Thyroid gland (tissue), 4 donors: ENCODE measurements at regions not wholly inside any gene's neighbourhood (a gene's known extent, or its start where the extent isn't known, plus 50 kb on each side); places are given as distances from the start of the nearest gene placed in this dataset.

ENCODE experiments used
- DNase-seq, 2 donors: peaks; one replicate each; pipeline ENCODE4 v3.0.0-alpha.2; 2019
- H3K27ac ChIP-seq, 3 donors: fragments of 200-600 bp; sonication (generic); 1 replicate in 2 of 3; 2 replicates in 1 of 3; pipeline ENCODE4 v1.5.1; 2016 to 2019; ENCODE audit warnings: mild to moderate bottlenecking in 1 of 3, moderate library complexity in 1 of 3
- H3K27me3 ChIP-seq: fragments of 200-600 bp; sonication (generic); one replicate; pipeline ENCODE4 v1.5.1; 2019
- H3K36me3 ChIP-seq, 2 donors: fragments of 200-600 bp; sonication (generic); one replicate each; pipeline ENCODE4 v1.5.1; 2016 to 2019
- H3K4me1 ChIP-seq, 2 donors: fragments of 200-600 bp; sonication (generic); one replicate each; pipeline ENCODE4 v1.5.1; 2017 to 2019
- H3K4me3 ChIP-seq, 3 donors: fragments of 200-600 bp; sonication (generic); replicated peaks in 1 of 3; 1 replicate in 2 of 3; 2 replicates in 1 of 3; pipeline ENCODE4 v1.5.1; 2016; ENCODE audit warnings: mild to moderate bottlenecking in 1 of 3
- H3K9me3 ChIP-seq: fragments of 200-600 bp; sonication (generic); one replicate; pipeline ENCODE4 v1.5.1; 2017
- POLR2A ChIP-seq, 2 donors: fragments of 450-650 bp; IDR thresholded peaks; one replicate each; pipeline ENCODE4 v1.6.1; 2017; ENCODE audit warnings: antibody characterized with exemption in 2 of 2, mild to moderate bottlenecking in 2 of 2, moderate library complexity in 1 of 2
- WGBS, 2 donors: methylation state at CpG; one replicate each; pipeline ENCODE4 v1.1.5; 2017; 5-methylcytosine and 5-hydroxymethylcytosine counted together
- intact Hi-C: fragments of 100-400 bp; cut with DNase I; formaldehyde crosslinking; loops from one replicate; pipeline ENCODE4 v1.15.1; 2023
- TF ChIP-seq, protein P1 (sequence below), 6 experiments: fragments of 200-600 bp in 3 of 6; fragments of 450-650 bp in 3 of 6; sonication (generic) in 3 of 6; IDR thresholded peaks; one replicate each; pipeline ENCODE4 v1.5.1; 2016 to 2019; ENCODE audit warnings: antibody characterized with exemption in 6 of 6, mild to moderate bottlenecking in 2 of 6, inconsistent platforms in 1 of 6, moderate library complexity in 1 of 6

DNA sequence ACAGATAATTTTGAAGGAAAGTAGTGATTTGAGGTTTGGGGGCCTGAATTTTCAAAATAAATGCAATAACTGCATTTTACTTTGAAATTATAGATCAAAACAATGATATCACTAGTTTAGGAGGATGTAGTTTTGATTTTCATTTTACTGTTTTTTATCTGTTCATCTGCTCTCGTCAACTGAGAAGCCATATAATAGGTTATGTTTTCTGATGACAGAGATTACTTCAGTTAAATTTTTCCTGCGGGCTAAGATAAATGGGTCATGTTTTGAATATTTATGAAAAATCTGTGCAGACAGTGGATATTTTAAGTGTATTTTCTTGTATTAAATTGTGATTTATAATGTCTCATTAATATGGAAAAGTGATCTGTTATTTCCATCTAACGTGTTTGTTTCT, 573.4 kb downstream of the CPS1 start:
- 79 to 85% methylated on average over 3 of the region's 3 CpGs for WGBS, 2 donors
- Histone ChIP-seq H3K9me3 (no peaks in the 10 kb centered on the region), H3K27ac (no peak overlapping the region), H3K36me3 (no peaks in the 10 kb centered on the region), H3K27me3 (no peaks in the 10 kb centered on the region), H3K4me1 (no peaks in the 10 kb centered on the region), H3K4me3 (no peak overlapping the region)
- TF ChIP-seq, protein P1, sequence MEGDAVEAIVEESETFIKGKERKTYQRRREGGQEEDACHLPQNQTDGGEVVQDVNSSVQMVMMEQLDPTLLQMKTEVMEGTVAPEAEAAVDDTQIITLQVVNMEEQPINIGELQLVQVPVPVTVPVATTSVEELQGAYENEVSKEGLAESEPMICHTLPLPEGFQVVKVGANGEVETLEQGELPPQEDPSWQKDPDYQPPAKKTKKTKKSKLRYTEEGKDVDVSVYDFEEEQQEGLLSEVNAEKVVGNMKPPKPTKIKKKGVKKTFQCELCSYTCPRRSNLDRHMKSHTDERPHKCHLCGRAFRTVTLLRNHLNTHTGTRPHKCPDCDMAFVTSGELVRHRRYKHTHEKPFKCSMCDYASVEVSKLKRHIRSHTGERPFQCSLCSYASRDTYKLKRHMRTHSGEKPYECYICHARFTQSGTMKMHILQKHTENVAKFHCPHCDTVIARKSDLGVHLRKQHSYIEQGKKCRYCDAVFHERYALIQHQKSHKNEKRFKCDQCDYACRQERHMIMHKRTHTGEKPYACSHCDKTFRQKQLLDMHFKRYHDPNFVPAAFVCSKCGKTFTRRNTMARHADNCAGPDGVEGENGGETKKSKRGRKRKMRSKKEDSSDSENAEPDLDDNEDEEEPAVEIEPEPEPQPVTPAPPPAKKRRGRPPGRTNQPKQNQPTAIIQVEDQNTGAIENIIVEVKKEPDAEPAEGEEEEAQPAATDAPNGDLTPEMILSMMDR (IDR thresholded peaks at IDR 0.05) = no peak
- no peak for TF ChIP-seq POLR2A (IDR thresholded peaks at IDR 0.05)
- DNase-seq = no peak
- intact Hi-C loops = no loop called here

DNA sequence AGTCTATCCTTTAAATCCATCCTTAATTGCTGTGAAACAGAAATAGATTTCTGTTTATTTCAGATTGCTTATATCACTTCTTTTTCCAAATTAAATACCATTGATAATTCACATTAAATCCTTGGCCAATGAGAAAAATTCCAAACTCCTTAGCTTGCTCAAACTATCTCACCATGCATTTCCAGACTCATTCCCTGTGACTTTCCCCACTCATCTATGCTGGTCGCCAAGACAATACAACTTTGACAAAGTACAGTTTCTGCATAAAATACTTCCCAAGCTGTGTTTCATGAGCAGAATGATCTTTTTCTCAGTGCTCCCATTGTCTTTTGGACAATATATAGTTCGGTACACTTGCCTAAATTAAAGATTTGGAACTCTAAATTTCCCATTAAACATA, 575.6 kb downstream of the CPS1 start:
- no peak for DNase-seq
- Histone ChIP-seq H3K9me3 (no peaks in the 10 kb centered on the region), H3K4me3 (no peak overlapping the region), H3K4me1 (no peaks in the 10 kb centered on the region), H3K36me3 (no peaks in the 10 kb centered on the region), H3K27ac (no peak overlapping the region), H3K27me3 (no peaks in the 10 kb centered on the region)
- intact Hi-C loops = no loop called here
- WGBS, 2 donors = 82 to 87% methylated on average over 2 of the region's 2 CpGs
- no peak for TF ChIP-seq POLR2A (IDR thresholded peaks at IDR 0.05)

DNA sequence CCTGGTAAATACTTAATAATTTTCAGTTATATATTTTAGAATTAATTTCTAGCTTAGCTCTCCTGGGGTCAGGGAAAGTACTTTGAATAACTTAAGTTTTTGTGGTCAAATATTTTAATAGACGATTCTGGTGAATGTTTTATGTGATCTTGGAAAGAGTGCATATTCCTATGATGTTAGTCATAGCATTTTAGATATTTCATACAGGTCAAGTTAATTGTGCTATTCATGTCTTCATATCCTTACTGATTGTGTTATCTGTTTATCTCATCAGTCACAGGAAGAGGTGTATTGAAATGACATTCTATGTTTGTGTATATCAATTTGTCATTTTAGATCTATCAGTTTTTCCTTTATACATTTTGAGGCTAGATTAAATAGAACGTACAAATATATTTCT, 576.2 kb downstream of the CPS1 start:
- 76 to 84% methylated on average over 2 of the region's 2 CpGs for WGBS, 2 donors

DNA sequence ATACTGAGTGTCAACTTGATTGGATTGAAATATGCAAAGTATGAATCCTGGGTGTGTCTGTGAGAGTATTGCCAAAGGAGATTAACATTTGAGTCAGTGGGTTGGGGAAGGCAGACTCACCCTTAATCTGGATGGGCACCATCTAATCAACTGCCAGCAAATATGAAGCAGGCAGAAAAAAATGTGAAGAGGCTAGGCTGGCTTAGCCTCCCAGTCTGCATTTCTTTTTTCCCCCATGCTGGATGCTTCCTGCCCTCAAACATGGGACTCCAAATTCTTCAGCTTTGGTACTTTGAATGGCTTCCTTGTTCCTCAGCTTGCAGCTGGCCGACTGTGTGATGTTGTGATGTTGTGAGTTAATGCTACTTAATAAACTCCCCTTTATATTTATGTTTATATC, 577.4 kb downstream of the CPS1 start:
- no peaks in the 10 kb centered on the region for H3K9me3 ChIP-seq
- 71% methylated on average over 1 of the region's 1 CpG for WGBS, 2 donors
- TF ChIP-seq POLR2A (IDR thresholded peaks at IDR 0.05) = no peak
- TF ChIP-seq, protein P1 (IDR thresholded peaks at IDR 0.05) = no peak
- H3K27me3 ChIP-seq = no peaks in the 10 kb centered on the region
- no peaks in the 10 kb centered on the region for H3K36me3 ChIP-seq
- intact Hi-C loops = no loop called here
- no peaks in the 10 kb centered on the region for H3K4me1 ChIP-seq
- no peak overlapping the region for H3K27ac ChIP-seq
- no peak for DNase-seq
- no peak overlapping the region for H3K4me3 ChIP-seq

More for the DNA sequence above, 576.2 kb downstream of the CPS1 start:
- Histone ChIP-seq H3K27ac (no peak overlapping the region), H3K4me1 (no peaks in the 10 kb centered on the region), H3K4me3 (no peak overlapping the region), H3K9me3 (no peaks in the 10 kb centered on the region), H3K27me3 (no peaks in the 10 kb centered on the region), H3K36me3 (no peaks in the 10 kb centered on the region)
- DNase-seq = no peak
- no peak for TF ChIP-seq POLR2A (IDR thresholded peaks at IDR 0.05)
- TF ChIP-seq, protein P1 (IDR thresholded peaks at IDR 0.05) = no peak
- intact Hi-C loops = no loop called here

DNA sequence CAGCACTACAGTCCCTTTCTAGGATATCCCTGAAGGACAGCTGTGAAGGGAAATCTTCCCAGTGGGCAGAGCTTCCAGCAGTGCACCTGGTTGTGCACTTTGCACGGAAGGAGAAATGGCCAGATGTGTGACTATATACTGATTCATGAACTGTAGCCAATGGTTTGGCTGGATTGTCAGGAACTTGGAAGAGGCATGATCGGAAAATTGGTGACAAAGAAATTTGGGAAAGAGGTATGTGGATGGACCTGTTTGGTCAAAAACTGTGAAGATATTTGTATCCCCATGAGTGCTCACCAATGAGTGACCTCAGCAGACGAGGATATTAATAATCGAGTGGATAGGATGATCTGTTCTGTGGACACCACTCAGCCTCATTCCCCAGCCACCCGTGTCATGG, 582.2 kb downstream of the CPS1 start:
- no peak for TF ChIP-seq POLR2A (IDR thresholded peaks at IDR 0.05)
- TF ChIP-seq, protein P1 (IDR thresholded peaks at IDR 0.05) = no peak
- H3K36me3 ChIP-seq = no peaks in the 10 kb centered on the region
- intact Hi-C loops = no loop called here
- no peak overlapping the region for H3K4me3 ChIP-seq
- no peaks in the 10 kb centered on the region for H3K4me1 ChIP-seq
- H3K9me3 ChIP-seq = no peaks in the 10 kb centered on the region
- 92 to 95% methylated on average over 5 of the region's 5 CpGs for WGBS, 2 donors
- DNase-seq = no peak
- H3K27me3 ChIP-seq = no peaks in the 10 kb centered on the region
- H3K27ac ChIP-seq = no peak overlapping the region

DNA sequence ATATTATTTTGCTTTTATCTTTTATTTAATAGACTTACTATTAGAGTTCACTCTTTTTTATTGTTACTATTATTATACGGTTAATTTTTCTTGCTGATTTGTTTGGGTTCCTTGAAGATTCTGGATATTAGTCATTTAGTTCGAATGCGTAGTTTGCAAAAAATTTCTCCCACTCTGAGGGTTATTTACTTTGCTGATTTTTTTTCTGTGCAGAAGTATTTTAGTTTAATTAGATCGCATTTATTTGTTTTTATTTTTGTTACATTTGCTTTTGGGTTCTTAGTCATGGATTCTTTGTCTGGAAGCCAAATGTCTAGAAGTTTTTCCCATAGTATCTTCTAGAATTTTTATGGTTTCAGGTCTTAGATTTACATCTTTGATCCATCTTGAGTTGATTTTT, 585.2 kb downstream of the CPS1 start:
- Histone ChIP-seq H3K4me1 (no peaks in the 10 kb centered on the region), H3K27ac (no peak overlapping the region), H3K4me3 (no peak overlapping the region), H3K27me3 (no peaks in the 10 kb centered on the region), H3K9me3 (no peaks in the 10 kb centered on the region), H3K36me3 (no peaks in the 10 kb centered on the region)
- intact Hi-C loops = no loop called here
- TF ChIP-seq POLR2A (IDR thresholded peaks at IDR 0.05) = no peak
- TF ChIP-seq, protein P1 (IDR thresholded peaks at IDR 0.05) = no peak
- 70% methylated on average over 4 of the region's 4 CpGs for WGBS, 2 donors
- DNase-seq = no peak
